Right ventricle myocardium inferior (tissue), 1 donor: ENCODE measurements at regions not wholly inside any gene's neighbourhood (a gene's known extent, or its start where the extent isn't known, plus 50 kb on each side); places are given as distances from the start of the nearest gene placed in this dataset.

Experiments
- ATAC-seq: fragments of 200-7000 bp; cut with Tn5 transposase; one replicate; pipeline ENCODE4 v1.9.1; 2020; ENCODE audit warnings: mild to moderate bottlenecking, moderate library complexity
- DNase-seq: peaks from one replicate; pipeline ENCODE4 v3.0.0; 2021; ENCODE audit errors: missing footprints
- intact Hi-C: fragments of 100-400 bp; cut with DNase I; formaldehyde crosslinking; loops from one replicate; pipeline ENCODE4 v1.11.0; 2022
- donor health status: DM: no; HTN: yes; CAD: no; lungs with severe emphysema.

DNA sequence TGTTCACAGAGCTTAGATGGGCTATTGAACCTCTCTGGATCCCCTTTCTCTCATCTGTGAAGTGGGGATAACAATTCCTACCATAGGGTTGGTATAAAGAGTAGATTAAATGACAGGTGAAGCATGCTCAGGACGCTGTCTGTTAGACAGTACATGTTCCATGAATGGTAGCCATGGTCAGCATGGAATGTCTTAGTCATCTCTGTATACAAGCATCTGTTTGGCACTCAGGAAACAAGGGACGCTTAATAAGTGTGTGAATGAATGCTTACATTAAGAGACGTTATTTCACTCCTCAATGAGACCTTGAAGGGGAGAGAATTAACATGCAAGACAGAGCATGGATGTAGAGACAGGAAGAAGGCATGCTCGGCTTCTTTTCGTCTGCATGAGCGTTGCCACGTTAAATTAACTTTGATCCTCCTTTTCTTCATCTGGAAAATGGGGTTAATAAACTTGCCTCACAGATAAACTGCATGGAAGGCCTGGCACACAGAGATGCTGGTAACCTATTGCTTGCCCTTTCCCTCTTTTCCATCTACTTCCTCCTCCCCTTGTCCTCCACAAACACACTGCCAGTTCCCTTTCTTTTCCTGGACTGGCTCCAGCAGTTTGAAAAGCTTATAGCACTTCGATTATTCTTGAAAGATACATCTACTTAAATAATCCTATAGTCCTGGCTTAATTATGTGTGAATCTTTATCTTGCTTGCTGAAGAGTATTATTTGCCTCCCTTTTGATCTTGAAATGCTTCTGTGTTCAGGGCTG is 267.2 kb upstream of the MTNR1B start:
- no peak for ATAC-seq
- no peak for DNase-seq
- intact Hi-C loops = no loop called here

DNA sequence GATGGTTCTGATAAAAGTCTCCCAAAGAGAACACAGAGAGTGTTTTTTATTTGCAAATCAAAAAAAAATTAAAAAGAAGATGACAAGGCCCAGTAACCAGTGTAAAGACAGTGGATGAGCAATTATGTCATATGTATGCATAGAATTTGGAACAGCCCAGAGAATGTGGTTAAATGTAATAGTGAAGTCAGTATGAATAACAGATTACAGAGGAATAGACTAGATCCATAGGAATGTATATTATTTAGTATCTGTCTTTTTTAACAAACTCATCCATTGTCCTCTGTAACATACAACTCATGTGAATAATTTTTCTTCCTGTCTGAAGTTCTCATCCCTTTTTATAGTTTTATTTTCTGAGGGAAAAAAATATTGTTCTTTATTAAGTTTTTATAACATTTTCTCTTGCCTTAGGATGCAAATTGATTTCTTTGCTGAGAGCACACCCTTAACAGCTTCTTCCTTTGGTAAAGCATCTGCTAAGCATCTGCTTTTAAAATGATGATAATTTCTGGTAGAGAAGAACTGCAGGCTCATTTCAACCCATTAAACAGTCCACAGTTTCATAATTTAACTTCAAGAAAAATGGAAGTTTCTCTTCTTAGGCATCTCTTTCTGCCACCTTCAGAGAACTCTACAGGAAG is 266.5 kb upstream of the MTNR1B start:
- no peak for ATAC-seq
- intact Hi-C loops = no loop called here
- DNase-seq = no peak

DNA sequence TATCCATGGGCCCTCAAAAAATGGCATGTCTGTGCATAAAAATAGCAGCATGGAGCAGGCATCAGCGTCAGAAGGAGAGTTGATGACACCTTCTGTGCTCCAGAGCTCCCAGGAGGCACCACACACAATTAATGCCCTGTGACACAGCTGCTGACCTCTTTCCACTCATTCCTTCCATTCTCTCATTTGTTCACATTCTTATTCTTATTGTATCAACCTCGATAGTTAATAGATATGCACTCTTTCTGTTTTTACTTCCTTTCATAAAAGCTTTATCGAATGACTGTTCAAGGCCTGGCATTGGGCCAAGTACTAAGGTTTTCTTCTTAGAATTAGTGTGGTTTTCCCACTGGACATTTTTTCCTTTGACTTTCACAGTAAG is 266.0 kb upstream of the MTNR1B start:
- DNase-seq = no peak
- intact Hi-C loops = no loop called here
- ATAC-seq = peak; percentile 25

DNA sequence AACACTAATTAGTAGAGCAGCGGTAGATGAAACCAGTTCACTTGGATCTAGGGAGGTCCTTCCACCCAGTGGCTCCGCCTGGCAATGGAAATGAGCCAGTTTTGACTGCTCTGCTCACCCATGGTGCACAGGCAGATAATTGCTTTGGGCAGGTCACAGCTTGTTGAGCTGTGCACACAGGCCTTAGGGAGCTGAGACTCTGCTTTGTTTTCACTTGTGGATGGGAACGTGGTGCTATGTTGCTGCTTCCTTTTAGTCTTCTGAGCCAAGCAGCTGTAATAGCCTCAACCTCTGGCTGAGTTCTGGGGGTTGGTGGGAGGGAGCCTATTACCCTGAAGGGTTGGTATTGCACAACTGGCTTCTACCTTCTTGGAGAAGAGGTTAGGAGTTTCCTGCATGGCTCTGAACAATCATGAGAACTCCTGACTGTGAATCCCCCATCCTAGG is 262.3 kb upstream of the MTNR1B start:
- intact Hi-C loops = no loop called here
- DNase-seq (no peak), ATAC-seq (peak; percentile 53)

DNA sequence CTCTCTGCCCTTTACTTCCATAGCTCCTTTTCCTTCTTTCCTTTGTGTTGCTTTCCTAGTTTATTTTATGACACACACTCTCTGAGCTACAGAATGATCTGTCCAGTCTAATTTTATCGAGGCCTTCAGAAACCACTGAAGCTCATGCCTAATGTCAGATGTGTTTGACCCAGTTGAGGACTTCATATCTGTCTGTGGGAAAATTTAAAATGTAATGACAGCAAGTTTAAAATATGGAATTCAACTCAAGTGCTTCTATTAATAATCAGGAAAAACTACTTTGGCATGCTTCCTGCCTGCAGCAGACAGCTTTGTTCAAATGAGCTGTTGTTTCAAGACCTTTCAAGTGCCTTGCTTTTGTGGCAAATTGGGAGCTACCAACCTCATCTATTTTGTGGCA is 261.8 kb upstream of the MTNR1B start:
- ATAC-seq (peak; percentile 87), DNase-seq (no peak)
- intact Hi-C loops = no loop called here

DNA sequence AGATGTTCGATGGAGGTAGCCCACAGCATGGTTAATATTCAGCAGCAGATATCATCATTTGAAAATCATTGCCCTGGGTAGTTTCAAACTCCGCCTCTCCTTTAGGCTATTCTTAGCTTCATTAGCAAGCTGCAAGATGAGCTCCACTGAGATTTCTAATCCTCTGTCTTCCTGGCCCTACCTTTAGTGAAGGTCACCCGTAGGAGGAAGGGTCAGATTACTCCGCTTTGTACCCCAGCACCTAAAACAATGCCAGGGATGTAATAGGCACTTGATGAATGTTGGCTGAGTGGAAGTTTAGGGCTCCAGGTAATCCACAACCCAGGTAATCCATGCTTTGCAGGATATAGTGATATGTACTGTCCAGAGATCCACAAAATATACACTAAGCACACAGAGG is 260.1 kb upstream of the MTNR1B start:
- ATAC-seq (no peak), DNase-seq (no peak)
- intact Hi-C loops = no loop called here

DNA sequence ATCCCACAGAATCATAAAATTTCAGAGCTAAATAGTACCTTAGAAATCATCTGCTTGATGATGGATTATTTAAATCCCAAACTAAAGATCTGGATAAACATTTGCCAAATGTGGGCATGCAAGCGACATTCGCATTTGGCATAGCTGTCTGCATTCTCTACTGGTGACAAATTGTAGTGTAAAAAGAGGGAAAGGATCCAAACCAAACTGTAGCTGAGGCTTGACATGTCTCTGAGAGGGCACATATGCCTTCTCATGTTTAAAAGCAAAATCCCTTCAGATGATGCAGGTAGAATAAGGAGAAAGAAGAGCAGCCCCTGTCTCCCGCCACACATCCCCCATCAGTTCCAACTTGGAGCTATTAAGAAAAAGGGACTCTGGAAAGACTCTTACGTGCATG is 257.5 kb upstream of the MTNR1B start:
- no peak for DNase-seq
- ATAC-seq = no peak
- intact Hi-C loops = no loop called here

DNA sequence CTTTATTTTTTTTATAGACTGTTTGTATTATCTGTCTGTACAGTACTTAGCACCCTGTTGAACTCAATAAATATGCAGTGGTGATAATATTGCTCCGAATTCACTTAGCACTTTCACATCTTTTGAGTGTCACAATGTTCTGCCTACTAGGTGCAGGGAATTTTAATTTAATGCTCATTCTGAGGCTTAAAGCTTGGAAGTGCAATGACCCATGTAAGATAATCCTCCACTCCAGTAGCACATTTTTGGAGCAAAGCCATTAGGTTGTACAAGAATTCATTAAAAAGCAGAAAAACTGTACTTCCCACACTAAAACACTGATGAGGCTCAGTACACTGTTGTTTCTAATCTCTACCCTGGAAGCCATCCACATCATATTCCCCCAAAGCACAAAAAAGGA is 255.3 kb upstream of the MTNR1B start:
- intact Hi-C loops = no loop called here
- DNase-seq (no peak), ATAC-seq (no peak)

DNA sequence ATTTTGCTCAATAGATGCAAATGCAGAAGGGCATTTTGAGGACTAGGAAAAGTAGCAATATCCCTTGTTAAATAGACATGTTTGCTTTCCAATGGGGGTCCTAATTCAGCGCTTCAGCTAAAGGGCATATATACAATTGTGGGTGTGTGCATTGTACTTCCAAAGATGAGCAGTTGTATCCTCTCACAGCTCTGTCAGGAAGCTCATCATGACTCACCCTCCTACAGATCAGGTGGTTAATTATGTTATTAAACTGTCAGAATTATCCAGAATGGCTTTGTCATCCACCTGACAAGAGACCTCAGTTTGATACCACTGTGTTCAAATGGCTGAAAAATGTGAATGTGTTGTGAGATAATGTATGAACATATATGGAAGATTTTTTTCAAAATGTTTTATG is 252.2 kb upstream of the MTNR1B start:
- no peak for ATAC-seq
- intact Hi-C loops = no loop called here
- no peak for DNase-seq

DNA sequence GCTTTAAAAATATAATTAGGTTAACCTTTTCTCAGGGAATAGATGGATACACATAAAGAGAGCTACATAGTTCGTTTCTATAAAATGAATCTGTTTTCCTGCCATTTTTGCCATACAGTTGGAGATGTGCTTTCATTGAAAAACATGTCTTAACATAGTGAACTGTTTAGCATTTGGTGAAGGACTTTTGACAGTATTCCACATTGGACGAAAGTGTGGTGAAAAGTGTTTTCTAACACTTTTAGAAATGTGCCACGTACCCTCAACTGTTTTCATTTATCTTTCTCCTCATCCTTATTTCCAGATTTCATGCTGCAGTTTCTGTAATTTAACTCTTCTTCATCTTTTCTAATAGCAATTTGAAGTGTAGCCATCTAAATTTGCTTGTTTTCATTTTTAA is 249.1 kb upstream of the MTNR1B start:
- intact Hi-C loops = no loop called here
- DNase-seq (no peak), ATAC-seq (no peak)

DNA sequence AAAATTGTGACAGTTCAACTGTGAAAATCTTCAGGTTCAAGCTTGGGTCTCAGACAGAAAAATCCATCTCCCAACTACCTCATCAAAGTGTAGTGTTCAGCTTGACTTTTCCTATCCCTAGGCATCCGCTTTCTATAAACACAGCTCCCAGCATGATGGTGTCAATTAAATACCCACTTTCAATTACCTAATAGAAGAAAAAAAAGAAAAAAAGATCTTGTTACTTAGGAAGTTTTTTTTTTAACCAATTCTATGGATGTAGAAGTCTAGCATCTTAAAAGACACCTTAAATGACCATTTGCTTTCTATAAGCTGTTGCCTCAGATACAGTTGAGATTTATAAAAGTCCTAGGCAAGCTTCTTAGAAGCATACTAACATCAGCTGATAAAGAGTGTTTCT is 244.1 kb upstream of the MTNR1B start:
- DNase-seq (no peak), ATAC-seq (no peak)
- intact Hi-C loops = no loop called here

DNA sequence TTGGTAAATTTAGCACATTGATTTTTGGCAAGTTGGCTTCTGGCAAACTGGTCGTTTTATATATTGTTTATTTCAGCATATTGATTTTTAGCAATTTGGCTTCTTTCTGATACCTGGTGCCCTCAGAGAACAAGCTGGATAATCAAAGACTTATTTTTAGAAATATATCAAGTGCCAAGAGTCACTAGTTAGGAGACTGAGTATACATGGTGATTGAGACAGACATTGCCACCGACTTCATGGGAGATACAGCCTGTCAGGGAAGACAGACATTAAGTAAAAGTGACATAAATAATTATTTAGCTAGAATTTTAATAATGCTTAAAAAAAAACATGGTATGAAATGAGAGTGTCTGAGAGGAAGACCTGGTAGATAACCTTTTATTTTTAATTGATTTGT is 242.3 kb upstream of the MTNR1B start:
- intact Hi-C loops = no loop called here
- no peak for DNase-seq
- no peak for ATAC-seq

DNA sequence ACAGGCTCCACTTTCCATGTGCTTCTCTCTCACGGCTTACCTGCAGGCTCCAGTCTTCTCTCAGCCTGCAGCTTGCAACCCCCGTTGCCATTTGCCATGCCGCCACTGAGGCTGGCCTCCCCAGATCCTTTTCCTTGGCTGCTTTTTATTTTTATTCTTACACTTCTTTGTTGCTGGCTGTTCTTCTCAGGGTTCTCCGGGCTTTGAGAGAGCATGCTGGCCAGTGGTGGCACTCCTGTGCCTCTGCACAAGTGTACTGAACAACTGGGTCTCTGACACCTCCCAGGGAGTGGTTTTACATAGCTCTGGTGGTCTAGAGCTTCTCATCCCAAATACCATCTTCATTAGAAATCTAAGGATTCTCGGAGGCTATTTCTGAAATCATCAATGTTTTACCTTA is 241.7 kb upstream of the MTNR1B start:
- intact Hi-C loops = no loop called here
- ATAC-seq (no peak), DNase-seq (peak; percentile 41)

DNA sequence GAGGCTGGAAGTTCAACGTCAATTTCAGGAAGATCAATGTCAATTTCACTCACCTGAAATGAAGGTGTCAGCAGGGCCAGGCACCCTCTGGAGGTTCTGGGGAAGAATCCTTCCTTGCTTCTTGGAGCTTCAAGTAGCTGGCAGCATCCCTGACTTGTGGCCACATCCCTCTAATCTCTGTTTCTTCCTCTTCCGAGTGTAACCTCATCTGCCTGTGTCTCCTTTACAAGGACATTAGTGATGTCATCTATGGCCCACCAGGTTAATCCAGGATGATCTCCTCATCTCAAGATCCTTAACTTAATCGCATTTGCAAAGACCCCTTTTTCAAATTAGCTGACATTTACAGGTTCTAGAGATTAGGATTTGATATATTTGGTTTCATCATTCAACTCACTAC is 240.8 kb upstream of the MTNR1B start:
- intact Hi-C loops = no loop called here
- no peak for DNase-seq
- ATAC-seq = no peak

DNA sequence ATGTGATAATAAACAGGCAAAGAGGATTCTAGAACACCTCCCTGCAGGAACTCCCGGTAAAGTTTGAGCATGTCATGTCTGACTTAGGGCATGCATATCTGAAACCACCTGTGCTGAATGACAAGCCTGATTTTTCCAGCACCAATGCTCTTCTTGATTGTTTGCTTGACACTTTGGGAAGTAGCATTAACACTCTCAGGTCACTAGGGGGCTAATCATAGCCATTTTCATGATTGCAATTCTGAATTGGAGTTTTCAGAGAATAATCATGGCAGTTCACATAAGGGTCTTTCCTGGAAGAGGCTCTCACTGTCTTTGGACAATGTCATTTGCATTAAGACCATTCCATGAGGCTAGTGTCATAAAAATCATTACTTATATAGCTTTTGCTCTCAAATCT is 234.4 kb upstream of the MTNR1B start:
- DNase-seq = no peak
- no peak for ATAC-seq
- intact Hi-C loops = loop anchor here (10.0 kb wide), 1 partner anchor 150 kb away; no protein-coding TSS in a partner anchor

DNA sequence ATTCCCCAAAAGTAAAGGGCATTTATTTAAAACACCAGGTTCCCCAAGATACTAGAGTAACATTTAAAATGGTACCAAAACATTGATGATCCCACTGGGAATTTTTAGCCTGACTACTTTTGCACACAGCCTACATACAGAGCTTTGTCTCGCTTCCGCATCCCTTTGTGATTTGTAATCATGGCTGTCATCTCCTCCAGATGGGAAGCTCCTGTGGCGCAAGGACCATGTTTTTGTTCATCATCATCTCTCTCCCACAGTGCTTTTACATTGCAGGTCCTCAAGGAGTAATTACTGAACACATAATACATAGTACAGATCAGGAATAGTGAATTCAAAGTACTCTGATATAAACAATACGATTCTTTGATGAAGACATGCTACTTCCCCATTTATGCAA is 231.2 kb upstream of the MTNR1B start:
- intact Hi-C loops = loop anchor here (10.0 kb wide), 1 partner anchor 147 kb away; no protein-coding TSS in a partner anchor
- ATAC-seq = no peak
- no peak for DNase-seq

DNA sequence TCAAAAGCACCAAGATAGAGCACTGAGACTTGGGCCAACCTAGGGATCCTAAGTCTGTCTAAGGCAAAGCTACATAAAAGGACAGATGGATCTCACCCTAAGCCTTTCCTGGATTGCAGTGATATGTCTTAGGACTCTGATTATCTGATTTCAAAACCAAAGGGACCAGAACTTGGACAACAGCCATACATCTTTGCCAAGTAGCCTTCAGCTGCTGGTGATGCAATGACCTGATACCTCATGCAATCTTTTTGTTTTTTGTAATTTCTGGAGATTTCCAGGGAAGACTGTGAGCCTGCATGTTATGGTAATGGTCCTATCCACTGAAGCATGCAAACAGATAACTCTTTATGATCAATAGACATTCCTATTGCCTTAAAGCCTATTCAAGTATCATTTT is 230.4 kb upstream of the MTNR1B start:
- ATAC-seq = peak; percentile 44
- intact Hi-C loops = loop anchor here (10.0 kb wide), 1 partner anchor 146 kb away; no protein-coding TSS in a partner anchor
- DNase-seq = no peak

DNA sequence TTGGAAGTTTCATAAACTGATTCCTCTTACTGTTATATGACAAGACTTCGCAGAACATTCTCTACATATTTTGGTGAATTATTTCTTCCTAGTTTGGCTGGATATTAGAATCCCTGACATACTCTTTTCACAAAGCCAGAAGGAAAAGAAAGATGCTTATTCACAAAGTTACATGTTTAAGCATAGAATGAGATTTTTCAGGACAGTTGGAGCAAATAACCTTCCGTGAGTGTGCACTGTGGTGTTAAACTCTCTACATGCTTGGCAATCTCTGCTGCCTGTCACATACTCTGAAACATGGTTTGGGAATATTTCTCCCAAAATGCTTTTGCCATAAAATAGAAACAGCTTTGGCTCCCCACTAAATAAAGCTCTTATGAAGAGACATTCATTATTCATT is 230.0 kb upstream of the MTNR1B start:
- ATAC-seq = no peak
- intact Hi-C loops = loop anchor here (10.0 kb wide), 1 partner anchor 145 kb away; no protein-coding TSS in a partner anchor
- DNase-seq = no peak

DNA sequence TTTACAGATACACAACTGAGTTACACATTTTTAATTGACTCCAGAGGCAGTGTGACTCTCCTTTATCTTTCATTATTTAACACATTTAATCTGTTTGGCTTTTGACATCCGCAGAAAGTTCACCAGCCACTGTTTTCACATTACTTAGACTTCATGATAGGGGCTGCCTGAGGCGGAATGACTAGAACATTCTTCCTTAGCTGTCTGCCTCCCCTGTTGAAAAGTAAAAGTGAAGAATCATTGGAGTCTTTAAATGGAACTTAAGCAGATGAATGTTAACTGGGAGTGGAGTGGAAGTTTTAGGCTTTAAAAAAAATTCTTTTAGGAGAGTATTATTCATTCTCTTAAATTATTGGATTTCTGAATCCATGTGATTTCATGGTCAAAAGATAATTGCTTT is 229.2 kb upstream of the MTNR1B start:
- intact Hi-C loops = no loop called here
- ATAC-seq (no peak), DNase-seq (no peak)

DNA sequence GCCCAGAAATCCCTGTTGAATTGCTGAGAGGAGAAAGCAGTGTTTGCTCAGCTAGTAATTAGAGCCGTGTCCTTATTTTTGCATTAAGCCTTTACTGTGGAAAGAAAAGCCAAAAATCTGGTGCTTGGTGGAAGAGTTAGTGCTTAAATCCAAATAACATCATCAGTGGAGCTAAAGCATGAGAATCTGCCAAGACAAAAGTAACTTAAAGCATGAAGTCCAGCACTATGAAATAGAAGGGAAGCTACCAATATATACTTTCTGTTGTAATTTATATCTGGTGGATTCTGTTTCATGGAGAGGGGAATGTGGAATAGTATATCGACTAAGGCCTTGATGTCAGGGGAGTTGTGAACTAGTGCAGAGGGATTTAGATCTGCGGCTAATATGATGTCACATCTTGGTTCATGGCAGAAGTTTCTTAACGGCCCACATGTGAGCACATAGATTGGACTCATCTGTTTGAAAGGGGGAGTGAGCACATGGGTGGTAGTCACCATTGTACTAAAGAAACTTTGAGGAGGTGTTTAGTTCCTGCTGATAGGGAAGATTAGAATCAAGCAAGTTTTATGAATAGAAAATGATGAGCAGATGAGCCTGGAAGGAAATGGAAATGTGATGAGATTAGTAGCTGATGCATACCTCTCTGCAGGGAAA is 224.4 kb upstream of the MTNR1B start:
- intact Hi-C loops = no loop called here
- ATAC-seq (no peak), DNase-seq (no peak)
